Choroid plexus epithelial cell (primary cell): ENCODE measurements at regions not wholly inside any gene's neighbourhood (a gene's known extent, or its start where the extent isn't known, plus 50 kb on each side); places are given as distances from the start of the nearest gene placed in this dataset.

Source experiments
- DNase-seq: peaks from one replicate; pipeline ENCODE4 v3.0.0-alpha.2; 2010; ENCODE audit warnings: low read depth
- H3K4me3 ChIP-seq: 2 replicates; pipeline ENCODE4 v1.5.1; 2011; ENCODE audit warnings: low read depth, mild to moderate bottlenecking, control low read depth, low read length, moderate library complexity
- TF ChIP-seq, protein P1 (sequence below): conservative IDR thresholded peaks from 2 replicates; pipeline ENCODE4 v1.5.1; 2011; ENCODE audit warnings: low read depth, mild to moderate bottlenecking, control low read depth, inconsistent platforms, low read length, moderate library complexity

GRCh38 chr6:156308604-156309003, 468.6 kb upstream of the ARID1B start:
- TF ChIP-seq, protein P1, sequence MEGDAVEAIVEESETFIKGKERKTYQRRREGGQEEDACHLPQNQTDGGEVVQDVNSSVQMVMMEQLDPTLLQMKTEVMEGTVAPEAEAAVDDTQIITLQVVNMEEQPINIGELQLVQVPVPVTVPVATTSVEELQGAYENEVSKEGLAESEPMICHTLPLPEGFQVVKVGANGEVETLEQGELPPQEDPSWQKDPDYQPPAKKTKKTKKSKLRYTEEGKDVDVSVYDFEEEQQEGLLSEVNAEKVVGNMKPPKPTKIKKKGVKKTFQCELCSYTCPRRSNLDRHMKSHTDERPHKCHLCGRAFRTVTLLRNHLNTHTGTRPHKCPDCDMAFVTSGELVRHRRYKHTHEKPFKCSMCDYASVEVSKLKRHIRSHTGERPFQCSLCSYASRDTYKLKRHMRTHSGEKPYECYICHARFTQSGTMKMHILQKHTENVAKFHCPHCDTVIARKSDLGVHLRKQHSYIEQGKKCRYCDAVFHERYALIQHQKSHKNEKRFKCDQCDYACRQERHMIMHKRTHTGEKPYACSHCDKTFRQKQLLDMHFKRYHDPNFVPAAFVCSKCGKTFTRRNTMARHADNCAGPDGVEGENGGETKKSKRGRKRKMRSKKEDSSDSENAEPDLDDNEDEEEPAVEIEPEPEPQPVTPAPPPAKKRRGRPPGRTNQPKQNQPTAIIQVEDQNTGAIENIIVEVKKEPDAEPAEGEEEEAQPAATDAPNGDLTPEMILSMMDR, result no peak
- DNase-seq, result no peak
- no peak overlapping the region for H3K4me3 ChIP-seq

DNA sequence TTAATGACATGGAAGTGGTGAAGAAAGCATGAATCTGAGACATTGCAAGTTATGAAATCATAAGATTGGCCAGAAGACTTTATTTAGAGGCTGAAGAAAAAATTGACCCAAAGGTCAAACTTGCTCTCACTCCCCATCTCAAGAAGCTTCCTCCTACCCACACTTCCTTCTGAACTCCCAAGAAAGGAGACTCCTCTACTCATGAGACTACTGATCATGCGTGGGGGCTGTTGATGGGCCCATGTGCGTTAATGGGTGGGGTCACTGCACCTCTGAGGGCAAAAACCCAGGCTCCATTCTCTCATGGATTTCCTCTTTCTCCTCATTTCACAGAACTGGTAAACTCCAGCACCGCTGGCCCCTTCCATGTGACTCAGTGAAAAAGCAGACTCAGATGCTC, 470.6 kb upstream of the ARID1B start:
- TF ChIP-seq, protein P1, result no peak
- no peak overlapping the region for H3K4me3 ChIP-seq
- no peak for DNase-seq

DNA sequence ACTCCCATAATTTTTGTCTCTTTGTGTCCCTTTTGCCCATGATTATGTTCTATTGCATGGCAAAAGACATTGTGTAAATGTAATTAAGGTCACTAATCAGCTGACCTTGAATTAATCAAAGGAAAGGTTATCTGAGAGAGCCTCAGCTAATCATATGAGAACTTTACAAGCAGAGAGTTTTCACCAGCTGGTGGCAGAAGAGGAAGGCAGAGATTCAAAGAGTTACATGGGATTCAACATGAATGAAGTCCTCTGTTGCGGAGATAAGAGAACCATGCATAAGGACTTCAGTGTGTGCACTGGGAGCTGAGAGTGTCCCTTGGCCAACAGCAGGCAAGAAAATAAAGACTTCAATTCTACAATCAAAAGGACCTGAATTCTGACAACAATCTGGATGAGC, 494.1 kb upstream of the ARID1B start:
- DNase-seq, result no peak
- no peak overlapping the region for H3K4me3 ChIP-seq
- TF ChIP-seq, protein P1, result no peak

DNA sequence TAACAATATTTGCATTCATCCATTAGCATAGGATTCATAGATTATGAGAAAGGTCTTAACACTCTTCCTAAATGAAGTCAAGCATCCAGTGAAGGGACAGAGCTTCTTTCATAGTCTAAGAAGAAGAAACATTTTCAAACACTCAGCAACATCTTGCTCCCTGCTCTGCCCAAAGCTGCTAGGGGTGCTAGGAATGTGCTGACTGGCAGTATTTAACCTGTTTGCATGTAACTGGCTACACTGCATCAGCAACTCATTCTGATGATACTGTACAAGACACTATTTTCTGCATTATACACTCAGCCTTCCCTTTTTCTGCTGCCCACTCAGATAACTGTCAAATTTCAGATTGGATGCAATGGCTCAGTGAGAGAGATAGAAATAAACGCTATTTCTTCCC, 495.1 kb upstream of the ARID1B start:
- TF ChIP-seq, protein P1, result no peak
- no peak overlapping the region for H3K4me3 ChIP-seq
- DNase-seq, result no peak

- no peak overlapping the region for H3K4me3 ChIP-seq
- no peak for DNase-seq
- TF ChIP-seq, protein P1, result no peak
These were observed 495.9 kb upstream of the ARID1B start for GRCh38 chr6:156281266-156281665.

DNA sequence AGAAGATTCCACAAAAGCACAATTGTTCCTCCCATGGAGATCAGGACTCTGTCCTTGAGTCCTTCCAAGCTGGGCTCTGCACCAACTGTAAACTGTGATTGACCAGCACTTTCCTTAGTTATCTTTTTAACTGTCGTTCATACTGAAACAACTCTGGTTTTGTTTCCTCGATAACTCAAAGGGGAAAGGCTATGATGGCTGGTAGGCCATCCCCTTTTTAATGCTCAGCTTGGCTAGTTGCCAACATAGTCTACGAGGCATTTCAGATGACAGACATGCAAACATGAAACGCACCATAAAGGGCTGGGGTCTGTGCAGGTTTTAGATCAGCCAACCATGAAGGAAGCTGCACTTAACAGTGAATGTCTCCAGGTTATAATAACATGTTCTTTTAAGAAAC, 497.1 kb upstream of the ARID1B start:
- no peak for DNase-seq
- no peak overlapping the region for H3K4me3 ChIP-seq
- TF ChIP-seq, protein P1, result no peak

DNA sequence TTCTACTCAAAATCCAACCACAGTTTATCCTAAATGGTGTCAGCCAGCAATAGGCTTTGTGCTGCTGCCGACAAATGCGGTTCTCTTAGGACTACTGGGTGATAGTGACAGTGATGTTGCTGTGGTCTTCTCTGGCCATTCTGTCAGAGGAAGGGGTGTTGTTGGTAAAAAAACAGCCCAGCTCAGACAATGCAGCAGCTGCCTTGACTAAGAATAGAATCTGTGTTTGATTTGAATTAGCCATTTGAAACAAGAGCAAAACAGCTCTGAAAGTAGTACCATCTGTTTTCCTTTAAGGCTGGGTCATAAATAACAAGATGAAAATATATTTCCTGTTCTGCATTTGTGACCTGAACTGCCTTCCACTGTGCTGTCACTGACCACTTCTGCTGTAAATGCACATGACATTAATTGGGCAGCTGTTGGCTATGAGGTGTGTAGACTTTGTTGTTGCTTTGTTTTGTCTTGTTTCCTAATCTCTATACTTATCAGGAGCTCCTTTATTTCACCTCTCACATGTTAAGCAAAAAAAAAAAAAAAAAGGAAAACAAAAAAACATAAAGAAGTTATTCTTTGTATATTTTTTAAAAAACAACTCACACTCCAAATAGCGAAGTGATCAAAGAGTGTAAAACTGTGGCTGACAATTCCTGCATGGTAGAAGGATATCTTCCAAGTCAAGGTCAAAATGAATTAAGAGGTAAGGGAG, 497.8 kb upstream of the ARID1B start:
- H3K4me3 ChIP-seq, result no peak overlapping the region
- DNase-seq, result no peak
- TF ChIP-seq, protein P1, result no peak
